ENCODE measurements at regions not wholly inside any gene's neighbourhood (a gene's known extent, or its start where the extent isn't known, plus 50 kb on each side); places are given as distances from the start of the nearest gene placed in this dataset.

GRCh38 chr16:75909746-75910145, 183.5 kb upstream of the CPHXL start:
- TF ChIP-seq CTCF (conservative IDR thresholded peaks at IDR 0.05) (no peak), EZH2 (IDR thresholded peaks at IDR 0.05; ENCODE audit: low read depth) (no peak)
